ENCODE measurements at regions not wholly inside any gene's neighbourhood (a gene's known extent, or its start where the extent isn't known, plus 50 kb on each side); places are given as distances from the start of the nearest gene placed in this dataset.

DNA sequence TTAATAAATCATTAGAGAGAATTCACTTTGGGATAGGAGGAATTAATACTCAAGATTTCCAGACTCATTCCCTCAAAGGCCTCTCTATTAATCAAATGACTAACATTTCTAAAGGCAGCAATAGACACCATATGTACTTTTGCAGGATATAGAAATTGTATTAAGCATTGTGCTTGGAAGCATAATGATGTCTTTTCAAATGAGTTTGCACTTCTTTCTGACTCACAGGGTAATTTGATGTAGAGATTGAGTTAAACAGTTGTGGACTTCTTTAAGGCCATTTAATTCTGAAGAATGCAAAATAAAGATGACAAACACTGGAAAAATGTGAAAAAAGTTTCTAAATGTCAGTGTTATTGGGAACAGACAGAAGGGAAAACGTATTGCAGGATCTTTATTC is 63.4 kb upstream of the CSRP2 start:
- intact Hi-C loops (cut with micrococcal nuclease) (no loop called here), in situ Hi-C loops (cut with MboI; ENCODE audit: low sequenced_read_pairs) (no loop called here), dilution Hi-C loops (cut with HindIII; ENCODE audit: low sequenced_read_pairs, unreplicated experiment) (no loop called here)
- Histone ChIP-seq H3K4me1 (ENCODE audit: control insufficient read depth, insufficient read depth, low read length) (peaks cover 12% of the 10 kb centered on the region), H2BK5ac (ENCODE audit: low read depth, low read length, poor library complexity, severe bottlenecking) (peak overlapping the region; percentile 72), H3K4me3 (ENCODE audit: insufficient read depth, low read depth, low read length) (no peak overlapping the region), H2AK9ac (replicated peaks; ENCODE audit: low read depth, low read length, poor library complexity) (no peak overlapping the region), H4K20me1 (ENCODE audit: insufficient read depth, low read length) (no peaks in the 10 kb centered on the region), H3K27me3 (ENCODE audit: control insufficient read depth, insufficient read depth, low read length) (no peaks in the 10 kb centered on the region), H4K8ac (ENCODE audit: low read depth in 2 of 2, low read length in 2 of 2) (no peak overlapping the region; a peak in 1 of 4 replicates), H4K91ac (ENCODE audit: insufficient read depth, low read depth, low read length) (no peak overlapping the region), H3K14ac (replicated peaks; ENCODE audit: low read depth, low read length) (no peak overlapping the region), H2BK20ac (ENCODE audit: low read depth, low read length) (no peak overlapping the region), H3K9me1 (ENCODE audit: insufficient read depth, low read length) (peaks cover 4% of the 10 kb centered on the region; the same call in 1 of the 2 replicates), H3K4me2 (ENCODE audit: low read depth, low read length) (peak overlapping the region; percentile 52; the same call in 1 of the 2 replicates), H3K18ac (ENCODE audit: low read depth, low read length) (no peak overlapping the region), H3K27ac (ENCODE audit: insufficient read depth, low read length) (no peak overlapping the region), H2AK5ac (ENCODE audit: low read depth, low read length) (no peak overlapping the region), H2BK15ac (ENCODE audit: low read depth, low read length) (no peak overlapping the region; the same call in 2 of the 3 replicates), H4K5ac (ENCODE audit: low read depth, low read length) (no peak overlapping the region), H3K56ac (ENCODE audit: extremely low read depth, insufficient read depth, low read length) (no peak overlapping the region), H3K9ac (ENCODE audit: low read depth, low read length) (no peak overlapping the region), H3K23ac (ENCODE audit: low read depth, low read length) (no peak overlapping the region), H3K36me3 (ENCODE audit: control insufficient read depth, insufficient read depth, low read length) (no peaks in the 10 kb centered on the region), H2AFZ (replicated peaks; ENCODE audit: low read length, poor library complexity) (no peak overlapping the region), H3K4ac (ENCODE audit: low read depth, low read length) (no peak overlapping the region), H3K9me3 (ENCODE audit: control insufficient read depth, insufficient read depth, low read length) (no peaks in the 10 kb centered on the region), H3K79me1 (ENCODE audit: low read depth in 1 of 2, low read length in 2 of 2) (no peaks in the 10 kb centered on the region), H2BK120ac (ENCODE audit: low read depth, low read length) (no peak overlapping the region)
- ChIA-PET CTCF (no interaction called here), POLR2A (ENCODE audit: unreplicated experiment) (no interaction called here)
- BruUV-seq (replicated peaks) = no TSS peak
- no CpG with 5 or more reads among the region's 1 CpG for WGBS, 2 experiments (ENCODE audit: extremely low coverage in 2 of 2, insufficient read length in 1 of 2)
- DNase-seq (peak; percentile 69), ATAC-seq (ENCODE audit: low read depth) (peak; percentile 65)
- TF ChIP-seq MAFK (IDR thresholded peaks at IDR 0.05; ENCODE audit: low read depth, low read length) (no peak), CEBPB (IDR thresholded peaks at IDR 0.05; ENCODE audit: low read depth, low read length) (no peak), RFX5 (IDR thresholded peaks at IDR 0.05; ENCODE audit: low read depth, low read length) (no peak), MAZ (IDR thresholded peaks at IDR 0.05; ENCODE audit: borderline replicate concordance, low read depth, low read length) (no peak), BHLHE40 (IDR thresholded peaks at IDR 0.05; ENCODE audit: low read depth, low read length) (no peak), MXI1 (IDR thresholded peaks at IDR 0.05; ENCODE audit: borderline replicate concordance, low read depth, low read length) (no peak), SMC3 (IDR thresholded peaks at IDR 0.05; ENCODE audit: low read depth, low read length) (no peak), RAD21 (IDR thresholded peaks at IDR 0.05; ENCODE audit: low read length) (no peak), POLR2A (IDR thresholded peaks at IDR 0.05; ENCODE audit: low read depth, low read length) (no peak), NFE2L2 (IDR thresholded peaks at IDR 0.05; ENCODE audit: low read depth, low read length) (no peak), FOS (IDR thresholded peaks at IDR 0.05; ENCODE audit: low read depth, low read length) (no peak), CHD1 (IDR thresholded peaks at IDR 0.05; ENCODE audit: low read depth, low read length) (no peak), RCOR1 (IDR thresholded peaks at IDR 0.05; ENCODE audit: insufficient replicate concordance, low read length) (no peak)
- TF ChIP-seq, protein P1, sequence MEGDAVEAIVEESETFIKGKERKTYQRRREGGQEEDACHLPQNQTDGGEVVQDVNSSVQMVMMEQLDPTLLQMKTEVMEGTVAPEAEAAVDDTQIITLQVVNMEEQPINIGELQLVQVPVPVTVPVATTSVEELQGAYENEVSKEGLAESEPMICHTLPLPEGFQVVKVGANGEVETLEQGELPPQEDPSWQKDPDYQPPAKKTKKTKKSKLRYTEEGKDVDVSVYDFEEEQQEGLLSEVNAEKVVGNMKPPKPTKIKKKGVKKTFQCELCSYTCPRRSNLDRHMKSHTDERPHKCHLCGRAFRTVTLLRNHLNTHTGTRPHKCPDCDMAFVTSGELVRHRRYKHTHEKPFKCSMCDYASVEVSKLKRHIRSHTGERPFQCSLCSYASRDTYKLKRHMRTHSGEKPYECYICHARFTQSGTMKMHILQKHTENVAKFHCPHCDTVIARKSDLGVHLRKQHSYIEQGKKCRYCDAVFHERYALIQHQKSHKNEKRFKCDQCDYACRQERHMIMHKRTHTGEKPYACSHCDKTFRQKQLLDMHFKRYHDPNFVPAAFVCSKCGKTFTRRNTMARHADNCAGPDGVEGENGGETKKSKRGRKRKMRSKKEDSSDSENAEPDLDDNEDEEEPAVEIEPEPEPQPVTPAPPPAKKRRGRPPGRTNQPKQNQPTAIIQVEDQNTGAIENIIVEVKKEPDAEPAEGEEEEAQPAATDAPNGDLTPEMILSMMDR (conservative IDR thresholded peaks at IDR 0.05; ENCODE audit: low read depth, low read length) = no peak
- TF ChIP-seq, protein P2, sequence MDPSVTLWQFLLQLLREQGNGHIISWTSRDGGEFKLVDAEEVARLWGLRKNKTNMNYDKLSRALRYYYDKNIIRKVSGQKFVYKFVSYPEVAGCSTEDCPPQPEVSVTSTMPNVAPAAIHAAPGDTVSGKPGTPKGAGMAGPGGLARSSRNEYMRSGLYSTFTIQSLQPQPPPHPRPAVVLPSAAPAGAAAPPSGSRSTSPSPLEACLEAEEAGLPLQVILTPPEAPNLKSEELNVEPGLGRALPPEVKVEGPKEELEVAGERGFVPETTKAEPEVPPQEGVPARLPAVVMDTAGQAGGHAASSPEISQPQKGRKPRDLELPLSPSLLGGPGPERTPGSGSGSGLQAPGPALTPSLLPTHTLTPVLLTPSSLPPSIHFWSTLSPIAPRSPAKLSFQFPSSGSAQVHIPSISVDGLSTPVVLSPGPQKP (IDR thresholded peaks at IDR 0.05; ENCODE audit: borderline replicate concordance, low read depth, low read length) = no peak
- TF ChIP-seq, protein P3, sequence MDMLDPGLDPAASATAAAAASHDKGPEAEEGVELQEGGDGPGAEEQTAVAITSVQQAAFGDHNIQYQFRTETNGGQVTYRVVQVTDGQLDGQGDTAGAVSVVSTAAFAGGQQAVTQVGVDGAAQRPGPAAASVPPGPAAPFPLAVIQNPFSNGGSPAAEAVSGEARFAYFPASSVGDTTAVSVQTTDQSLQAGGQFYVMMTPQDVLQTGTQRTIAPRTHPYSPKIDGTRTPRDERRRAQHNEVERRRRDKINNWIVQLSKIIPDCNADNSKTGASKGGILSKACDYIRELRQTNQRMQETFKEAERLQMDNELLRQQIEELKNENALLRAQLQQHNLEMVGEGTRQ (IDR thresholded peaks at IDR 0.05; ENCODE audit: low read depth, low read length) = no peak
